H1 (cell line): ENCODE measurements at regions not wholly inside any gene's neighbourhood (a gene's known extent, or its start where the extent isn't known, plus 50 kb on each side); places are given as distances from the start of the nearest gene placed in this dataset.

Source experiments
- CTCF ChIA-PET: fragments of 300-600 bp; sonication (Branson Sonifier 250); formaldehyde crosslinking; loops from one replicate; lab custom pipeline; 2021; ENCODE audit not compliant: partially characterized antibody; lab: Charles Lee
- POLR2A ChIA-PET: fragments of 300-600 bp; sonication (Branson Sonifier 250); formaldehyde crosslinking; loops from one replicate; lab custom pipeline; 2021; ENCODE audit warnings: inconsistent platforms; ENCODE audit not compliant: partially characterized antibody; lab: Charles Lee
- DNase-seq, 2 experiments: peaks; one replicate each; pipeline versions ENCODE4 v3.0.0 to v3.0.0-alpha.2; 2010 to 2022; ENCODE audit warnings: low spot score in 2 of 2, low read depth in 1 of 2, mixed read lengths in 1 of 2
- FAIRE-seq: peaks from 2 replicates; lab custom pipeline; 2011; peaks lifted over from hg19 to GRCh38; lab: Jason Lieb, UNC
- H2AFZ ChIP-seq: 2 replicates; pipeline ENCODE4 v1.8.1; 2012; ENCODE audit warnings: low read length, inconsistent platforms
- H2AK5ac ChIP-seq: 2 replicates; pipeline ENCODE4 v1.6.1; 2013; ENCODE audit warnings: low read depth, low read length
- H2BK120ac ChIP-seq: replicated peaks from 2 replicates; pipeline ENCODE3; 2013; ENCODE audit warnings: low read depth, low read length, inconsistent platforms
- H2BK12ac ChIP-seq: 2 replicates; pipeline ENCODE4 v1.6.1; 2013; ENCODE audit warnings: low read depth, low read length
- H2BK15ac ChIP-seq: 2 replicates; pipeline ENCODE4 v1.6.1; 2013; ENCODE audit warnings: low read length
- H2BK20ac ChIP-seq: 2 replicates; pipeline ENCODE4 v1.6.1; 2013; ENCODE audit warnings: low read length
- H2BK5ac ChIP-seq: 2 replicates; pipeline ENCODE4 v1.6.1; 2013; ENCODE audit warnings: low read depth, low read length
- H3K14ac ChIP-seq: 2 replicates; pipeline ENCODE4 v1.6.1; 2013; ENCODE audit warnings: inconsistent platforms; ENCODE audit not compliant: insufficient read length
- H3K18ac ChIP-seq: 2 replicates; pipeline ENCODE4 v1.6.1; 2013; ENCODE audit warnings: low read length; ENCODE audit errors: extremely low read depth
- H3K23ac ChIP-seq: 2 replicates; pipeline ENCODE4 v1.6.1; 2013; ENCODE audit warnings: inconsistent platforms; ENCODE audit not compliant: insufficient read length
- H3K23me2 ChIP-seq: 2 replicates; pipeline ENCODE4 v1.6.1; 2013; ENCODE audit warnings: low read depth, low read length
- H3K27ac ChIP-seq: 2 replicates; pipeline ENCODE4 v1.6.1; 2011; ENCODE audit warnings: low read depth, low read length, inconsistent platforms
- H3K27me3 ChIP-seq, 4 experiments: replicated peaks in 1 of 4; 1 replicate in 1 of 4; 2 replicates in 3 of 4; pipeline versions ENCODE4 v1.6.1 to v1.8.1; 2011 to 2013; ENCODE audit warnings: low read length in 3 of 4, mild to moderate bottlenecking in 3 of 4, inconsistent platforms in 2 of 4, mixed read lengths in 2 of 4, moderate library complexity in 1 of 4; ENCODE audit not compliant: control insufficient read depth in 3 of 4, insufficient read depth in 3 of 4; ENCODE audit errors: extremely low read depth in 1 of 4
- H3K36me3 ChIP-seq, 4 experiments: 2 replicates each; pipeline versions ENCODE4 v1.6.1 to v1.8.1; 2011 to 2013; ENCODE audit warnings: mild to moderate bottlenecking in 4 of 4, low read length in 3 of 4, moderate library complexity in 2 of 4, control low read depth in 1 of 4, inconsistent platforms in 1 of 4; ENCODE audit not compliant: insufficient read depth in 4 of 4, control insufficient read depth in 2 of 4
- H3K4ac ChIP-seq: replicated peaks from 2 replicates; pipeline ENCODE3; 2013; ENCODE audit warnings: low read length, low read depth, mixed read lengths, inconsistent platforms; ENCODE audit not compliant: insufficient read length
- H3K4me1 ChIP-seq, 4 experiments: replicated peaks in 1 of 4; 1 replicate in 1 of 4; 2 replicates in 3 of 4; pipeline versions ENCODE4 v1.6.1 to v1.8.1; 2011 to 2013; ENCODE audit warnings: low read length in 3 of 4, inconsistent platforms in 2 of 4, mixed read lengths in 1 of 4; ENCODE audit not compliant: insufficient read depth in 4 of 4, control insufficient read depth in 3 of 4
- H3K4me2 ChIP-seq, 2 experiments: 2 replicates each; pipeline versions ENCODE4 v1.6.1 to v1.8.1; 2011 to 2013; ENCODE audit warnings: low read depth in 2 of 2, low read length in 2 of 2, control low read depth in 1 of 2, inconsistent platforms in 1 of 2, mild to moderate bottlenecking in 1 of 2; ENCODE audit not compliant: insufficient read depth in 1 of 2
- H3K4me3 ChIP-seq, 4 experiments: fragments of 200-600, 300-600 bp in 1 of 4; sonication (generic), shearing (Covaris generic), sonication (Bioruptor Twin) in 1 of 4; 2 replicates each; pipeline versions ENCODE4 v1.5.1 to v1.8.1; 2011 to 2016; ENCODE audit warnings: low read length in 4 of 4, low read depth in 3 of 4, control low read depth in 2 of 4, inconsistent platforms in 2 of 4, mild to moderate bottlenecking in 2 of 4, mixed read lengths in 1 of 4, moderate library complexity in 1 of 4; ENCODE audit not compliant: insufficient read depth in 2 of 4; ENCODE audit errors: extremely low read depth in 1 of 4
- H3K56ac ChIP-seq: replicated peaks from 2 replicates; pipeline ENCODE3; 2013; ENCODE audit warnings: low read depth, mild to moderate bottlenecking, mixed read lengths, low read length, inconsistent platforms; ENCODE audit not compliant: insufficient read length
- H3K79me1 ChIP-seq: 2 replicates; pipeline ENCODE4 v1.6.1; 2013; ENCODE audit warnings: low read depth, low read length, control low read depth
- H3K79me2 ChIP-seq, 2 experiments: 2 replicates each; pipeline versions ENCODE4 v1.6.1 to v1.8.1; 2012 to 2013; ENCODE audit warnings: low read length in 2 of 2, mild to moderate bottlenecking in 2 of 2, inconsistent platforms in 1 of 2; ENCODE audit not compliant: insufficient read depth in 2 of 2, control insufficient read depth in 1 of 2
- H3K9ac ChIP-seq, 4 experiments: replicated peaks in 1 of 4; 1 replicate in 1 of 4; 2 replicates in 3 of 4; pipeline versions ENCODE4 v1.6.1 to v1.8.1; 2011 to 2013; ENCODE audit warnings: low read depth in 3 of 4, low read length in 3 of 4, control low read depth in 2 of 4, mild to moderate bottlenecking in 2 of 4, moderate library complexity in 2 of 4, inconsistent platforms in 1 of 4; ENCODE audit errors: extremely low read depth in 1 of 4
- H3K9me3 ChIP-seq, 2 experiments: 2 replicates each; pipeline versions ENCODE4 v1.6.1 to v1.8.1; 2012 to 2013; ENCODE audit warnings: mild to moderate bottlenecking in 2 of 2, moderate library complexity in 2 of 2, control low read depth in 1 of 2, inconsistent platforms in 1 of 2, low read depth in 1 of 2, low read length in 1 of 2, mixed read lengths in 1 of 2; ENCODE audit not compliant: insufficient read depth in 2 of 2
- H4K20me1 ChIP-seq, 2 experiments: replicated peaks in 1 of 2; 2 replicates each; pipeline versions ENCODE3 to v1.8.1; 2011 to 2013; ENCODE audit warnings: inconsistent platforms in 2 of 2, low read length in 2 of 2, mild to moderate bottlenecking in 1 of 2; ENCODE audit not compliant: insufficient read depth in 2 of 2, control insufficient read depth in 1 of 2
- H4K5ac ChIP-seq: 2 replicates; pipeline ENCODE4 v1.6.1; 2013; ENCODE audit warnings: low read length, low read depth, mixed read lengths, inconsistent platforms; ENCODE audit not compliant: insufficient read length
- H4K8ac ChIP-seq: 2 replicates; pipeline ENCODE4 v1.8.0; 2013; ENCODE audit warnings: mild to moderate bottlenecking, moderate library complexity, low read length, inconsistent platforms; ENCODE audit not compliant: insufficient read depth; ENCODE audit errors: extremely low read depth
- H4K91ac ChIP-seq: replicated peaks from 2 replicates; pipeline ENCODE3; 2013; ENCODE audit warnings: low read length, mixed read lengths, inconsistent platforms; ENCODE audit not compliant: insufficient read length
- ASH2L ChIP-seq: fragments of 200-600, 300-600 bp; sonication (generic); IDR thresholded peaks from one replicate; pipeline ENCODE4 v1.7.1; 2017; ENCODE audit warnings: low read length
- CHD1 ChIP-seq: IDR thresholded peaks from 2 replicates; pipeline ENCODE4 v1.6.1; 2012; ENCODE audit warnings: low read depth, low read length, improper control_type of control experiment
- EGR1 ChIP-seq: IDR thresholded peaks from 2 replicates; pipeline ENCODE4 v1.6.1; 2011; ENCODE audit warnings: low read depth, low read length, borderline replicate concordance
- EZH2 ChIP-seq: fragments of 200-600 bp; sonication (generic); IDR thresholded peaks from 2 replicates; pipeline ENCODE4 v1.7.1; 2012; ENCODE audit warnings: low read depth, mild to moderate bottlenecking, moderate library complexity, low read length, inconsistent platforms; ENCODE audit not compliant: severe bottlenecking
- JUND ChIP-seq: IDR thresholded peaks from 2 replicates; pipeline ENCODE4 v1.6.1; 2011; ENCODE audit warnings: mild to moderate bottlenecking, improper control_type of control experiment, low read length
- NRF1 ChIP-seq: IDR thresholded peaks from 2 replicates; pipeline ENCODE4 v1.6.1; 2011; ENCODE audit warnings: mild to moderate bottlenecking, low read depth, low read length, improper control_type of control experiment
- PHF8 ChIP-seq: fragments of 200-600 bp; sonication (generic); conservative IDR thresholded peaks from 2 replicates; pipeline ENCODE4 v1.7.1; 2012; ENCODE audit warnings: low read depth, mild to moderate bottlenecking, inconsistent platforms, low read length, moderate library complexity
- RFX5 ChIP-seq: IDR thresholded peaks from 2 replicates; pipeline ENCODE4 v1.6.1; 2011; ENCODE audit warnings: low read depth, low read length, improper control_type of control experiment, borderline replicate concordance
- SP1 ChIP-seq: IDR thresholded peaks from 2 replicates; pipeline ENCODE4 v1.6.1; 2011; ENCODE audit warnings: low read depth, low read length
- SP4 ChIP-seq: IDR thresholded peaks from 2 replicates; pipeline ENCODE4 v1.6.1; 2012; ENCODE audit warnings: low read length, inconsistent platforms
- TAF7 ChIP-seq: optimal IDR thresholded peaks from 2 replicates; pipeline ENCODE3; 2011; ENCODE audit warnings: low read depth, mild to moderate bottlenecking, inconsistent platforms, low read length, moderate library complexity, borderline replicate concordance
- YY1 ChIP-seq: IDR thresholded peaks from 2 replicates; pipeline ENCODE4 v1.6.1; 2011; ENCODE audit warnings: low read depth, mild to moderate bottlenecking, low read length
- WGBS, 2 experiments: shearing (Covaris generic) in 1 of 2; methylation state at CpG; one replicate each; pipeline versions ENCODE4 v1.1.6 to v1.1.7; 2013 to 2015; ENCODE audit warnings: low lambda C conversion rate in 2 of 2, mixed read lengths in 2 of 2, inconsistent platforms in 1 of 2, low coverage in 1 of 2, missing lambda C conversion rate in 1 of 2; ENCODE audit not compliant: insufficient replicate concordance in 2 of 2, insufficient coverage in 1 of 2, insufficient read length in 1 of 2; ENCODE audit errors: extremely low coverage in 1 of 2, missing lambda C conversion rate in 1 of 2; 5-methylcytosine and 5-hydroxymethylcytosine counted together
- TF ChIP-seq, protein P1 (sequence below), 3 experiments: IDR thresholded peaks; 1 replicate in 2 of 3; 2 replicates in 1 of 3; pipeline versions ENCODE4 v1.5.1 to v1.6.1; 2011; ENCODE audit warnings: low read length in 3 of 3, mild to moderate bottlenecking in 3 of 3, inconsistent platforms in 2 of 3, low read depth in 1 of 3, moderate library complexity in 1 of 3; ENCODE audit not compliant: insufficient read depth in 1 of 3; ENCODE audit errors: control extremely low read depth in 1 of 3

DNA sequence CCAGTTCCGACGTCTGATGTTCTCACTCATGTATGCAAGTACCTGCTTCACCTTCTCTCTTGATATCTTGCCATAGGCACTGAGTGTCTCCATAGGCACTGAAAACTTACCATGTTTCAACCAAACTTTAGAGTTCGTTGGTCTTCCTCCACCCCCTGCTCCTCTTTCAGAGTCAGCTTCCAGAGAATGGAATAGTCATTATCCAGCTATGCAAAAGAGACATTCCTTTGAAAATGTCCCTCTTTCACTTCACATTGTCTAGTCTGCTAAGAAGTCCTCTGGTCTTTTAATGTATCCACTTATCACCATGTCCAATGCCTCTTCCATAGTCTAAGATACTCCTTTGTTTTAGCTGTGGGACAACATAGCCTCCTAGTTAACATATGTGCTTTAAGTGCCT is 566.0 kb upstream of the TENM3 start:
- no peak overlapping the region for H3K23ac ChIP-seq
- FAIRE-seq: no peak
- H2AFZ ChIP-seq: no peak overlapping the region

More for the DNA sequence above, 566.0 kb upstream of the TENM3 start:
- H3K9me3 ChIP-seq: no peaks in the 10 kb centered on the region
- no peak overlapping the region for H4K91ac ChIP-seq
- 97% methylated on average over 3 of the region's 3 CpGs; no CpG with 5 or more reads in 1 of the 2 experiments for WGBS, 2 experiments
- no peak overlapping the region for H2BK5ac ChIP-seq
- DNase-seq: no peak
- no peak overlapping the region for H2BK15ac ChIP-seq
- H2BK20ac ChIP-seq: no peak overlapping the region
- no peak for TF ChIP-seq JUND
- no peak for TF ChIP-seq ASH2L
- TF ChIP-seq EGR1: no peak
- TF ChIP-seq, protein P1, sequence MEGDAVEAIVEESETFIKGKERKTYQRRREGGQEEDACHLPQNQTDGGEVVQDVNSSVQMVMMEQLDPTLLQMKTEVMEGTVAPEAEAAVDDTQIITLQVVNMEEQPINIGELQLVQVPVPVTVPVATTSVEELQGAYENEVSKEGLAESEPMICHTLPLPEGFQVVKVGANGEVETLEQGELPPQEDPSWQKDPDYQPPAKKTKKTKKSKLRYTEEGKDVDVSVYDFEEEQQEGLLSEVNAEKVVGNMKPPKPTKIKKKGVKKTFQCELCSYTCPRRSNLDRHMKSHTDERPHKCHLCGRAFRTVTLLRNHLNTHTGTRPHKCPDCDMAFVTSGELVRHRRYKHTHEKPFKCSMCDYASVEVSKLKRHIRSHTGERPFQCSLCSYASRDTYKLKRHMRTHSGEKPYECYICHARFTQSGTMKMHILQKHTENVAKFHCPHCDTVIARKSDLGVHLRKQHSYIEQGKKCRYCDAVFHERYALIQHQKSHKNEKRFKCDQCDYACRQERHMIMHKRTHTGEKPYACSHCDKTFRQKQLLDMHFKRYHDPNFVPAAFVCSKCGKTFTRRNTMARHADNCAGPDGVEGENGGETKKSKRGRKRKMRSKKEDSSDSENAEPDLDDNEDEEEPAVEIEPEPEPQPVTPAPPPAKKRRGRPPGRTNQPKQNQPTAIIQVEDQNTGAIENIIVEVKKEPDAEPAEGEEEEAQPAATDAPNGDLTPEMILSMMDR (IDR thresholded peaks at IDR 0.05; ENCODE audit: control extremely low read depth in 1 of 3, insufficient read depth in 1 of 3, low read depth in 1 of 3, low read length in 3 of 3): no peak
- no peak for TF ChIP-seq NRF1
- TF ChIP-seq SP1: no peak
- no peak for TF ChIP-seq EZH2
- no peak for TF ChIP-seq YY1
- no peak for TF ChIP-seq RFX5
- TF ChIP-seq PHF8: no peak
- no peak for TF ChIP-seq SP4
- no peak for TF ChIP-seq CHD1
- TF ChIP-seq TAF7: no peak
- no peak overlapping the region for H4K5ac ChIP-seq
- no peak overlapping the region for H3K56ac ChIP-seq
- no peaks in the 10 kb centered on the region for H3K79me2 ChIP-seq
- no peak overlapping the region for H2AK5ac ChIP-seq
- no peak overlapping the region for H2BK120ac ChIP-seq
- H3K27me3 ChIP-seq: peaks cover 0 to 1% (median 0%) of the 10 kb centered on the region in 4 experiments; a peak in 1 of 7 replicates
- no peak overlapping the region for H3K14ac ChIP-seq
- no peak overlapping the region for H3K27ac ChIP-seq
- no peak overlapping the region for H3K4me2 ChIP-seq
- no peaks in the 10 kb centered on the region for H3K4me1 ChIP-seq
- no peak overlapping the region for H3K4me3 ChIP-seq
- 0 out of 7 replicates have a peak overlapping the region, but pooled peaks of 1 of the 4 experiments have one; percentile 7 for H3K9ac ChIP-seq
- POLR2A ChIA-PET: no interaction called here
- no peak overlapping the region for H3K18ac ChIP-seq
- no peak overlapping the region for H2BK12ac ChIP-seq
- CTCF ChIA-PET: interaction anchor here (0.7 kb wide), 1 partner anchor 95 kb away, joined by 3 read pairs; no protein-coding TSS in a partner anchor
- H3K4ac ChIP-seq: no peak overlapping the region
- no peak overlapping the region for H4K8ac ChIP-seq
- H4K20me1 ChIP-seq: no peaks in the 10 kb centered on the region
- H3K79me1 ChIP-seq: no peaks in the 10 kb centered on the region
- no peaks in the 10 kb centered on the region for H3K36me3 ChIP-seq
- H3K23me2 ChIP-seq: no peaks in the 10 kb centered on the region; the same call in 1 of the 2 replicates
